H1 (cell line): ENCODE measurements at regions not wholly inside any gene's neighbourhood (a gene's known extent, or its start where the extent isn't known, plus 50 kb on each side); places are given as distances from the start of the nearest gene placed in this dataset.

Source experiments
- CTCF ChIP-seq, 3 experiments: IDR thresholded peaks; 1 replicate in 2 of 3; 2 replicates in 1 of 3; pipeline versions ENCODE4 v1.5.1 to v1.6.1; 2011; ENCODE audit warnings: low read length in 3 of 3, mild to moderate bottlenecking in 3 of 3, inconsistent platforms in 2 of 3, low read depth in 1 of 3, moderate library complexity in 1 of 3; ENCODE audit not compliant: insufficient read depth in 1 of 3; ENCODE audit errors: control extremely low read depth in 1 of 3
- EP300 ChIP-seq, 2 experiments: IDR thresholded peaks; 1 replicate in 1 of 2; 2 replicates in 1 of 2; pipeline ENCODE4 v1.6.1; 2011 to 2012; ENCODE audit warnings: low read depth in 2 of 2, low read length in 2 of 2, mild to moderate bottlenecking in 2 of 2, borderline replicate concordance in 1 of 2, inconsistent platforms in 1 of 2, moderate library complexity in 1 of 2
- POLR2A ChIP-seq, 2 experiments: IDR thresholded peaks; 1 replicate in 1 of 2; 2 replicates in 1 of 2; pipeline ENCODE4 v1.6.1; 2011; ENCODE audit warnings: low read depth in 2 of 2, low read length in 2 of 2, mild to moderate bottlenecking in 2 of 2; ENCODE audit errors: control extremely low read depth in 1 of 2

DNA sequence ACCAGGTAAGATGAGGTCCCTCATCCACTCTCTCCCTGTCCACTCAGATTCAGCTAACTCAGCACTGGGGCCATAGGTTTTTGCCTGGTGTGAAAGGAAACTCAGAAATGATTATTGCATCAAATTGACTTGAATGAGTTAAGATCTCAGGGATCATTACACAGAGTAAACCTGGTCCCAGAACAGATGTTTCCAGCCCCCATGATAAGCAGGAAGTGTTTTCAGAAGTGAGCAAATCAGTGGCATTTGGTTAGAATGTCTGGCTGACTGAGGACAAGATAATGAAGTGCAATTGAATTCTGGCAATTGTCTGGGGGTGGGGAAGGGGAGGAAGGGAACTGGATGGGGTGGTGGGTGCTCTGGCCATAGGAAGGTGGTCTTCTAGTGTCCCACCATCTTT is 108.0 kb downstream of the CHIC2 start:
- TF ChIP-seq CTCF (IDR thresholded peaks at IDR 0.05; ENCODE audit: control extremely low read depth in 1 of 3, insufficient read depth in 1 of 3, low read depth in 1 of 3, low read length in 3 of 3) (no peak), EP300 (IDR thresholded peaks at IDR 0.05; ENCODE audit: borderline replicate concordance in 1 of 2, low read depth in 2 of 2, low read length in 2 of 2) (no peak), POLR2A (IDR thresholded peaks at IDR 0.05; ENCODE audit: control extremely low read depth in 1 of 2, low read depth in 2 of 2, low read length in 2 of 2) (no peak)
